Panc1 (cell line): ENCODE measurements at regions not wholly inside any gene's neighbourhood (a gene's known extent, or its start where the extent isn't known, plus 50 kb on each side); places are given as distances from the start of the nearest gene placed in this dataset.

ENCODE experiments used
- ATAC-seq: fragments of 200-7000 bp; cut with Tn5 transposase; 2 replicates; pipeline ENCODE4 v1.9.1; 2020; ENCODE audit warnings: mild to moderate bottlenecking, moderate library complexity
- BruUV-seq: library from RNA; stranded (reverse); fragments of 400-500 nt; replicated peaks from 2 replicates; lab custom pipeline; 2021; lab: Mats Ljungman, UMichigan
- CTCF ChIA-PET: fragments of 300-600 bp; sonication (Branson Sonifier 250); formaldehyde crosslinking; loops from one replicate; lab custom pipeline; 2022; ENCODE audit warnings: antibody characterized with exemption; lab: Charles Lee
- POLR2A ChIA-PET: fragments of 300-600 bp; sonication (Branson Sonifier 250); formaldehyde crosslinking; loops from one replicate; lab custom pipeline; 2022; ENCODE audit warnings: antibody characterized with exemption; lab: Charles Lee
- DNase-seq: peaks from one replicate; pipeline ENCODE4 v3.0.0-alpha.2; 2010; ENCODE audit warnings: low read depth, low spot score
- H3K27ac ChIP-seq: 2 replicates; pipeline ENCODE4 v1.5.1; 2011; ENCODE audit warnings: mild to moderate bottlenecking, low read length, inconsistent platforms
- H3K27me3 ChIP-seq: fragments of 200-500 bp; sonication (Bioruptor generic); 2 replicates; pipeline ENCODE4 v1.6.0; 2014; ENCODE audit warnings: low read length, inconsistent platforms; ENCODE audit not compliant: control insufficient read depth, insufficient read depth
- H3K36me3 ChIP-seq: fragments of 200-500 bp; sonication (Bioruptor generic); 2 replicates; pipeline ENCODE4 v1.5.1; 2014; ENCODE audit warnings: inconsistent platforms, mild to moderate bottlenecking, low read length, moderate library complexity; ENCODE audit not compliant: control insufficient read depth, insufficient read depth
- H3K4me1 ChIP-seq: 2 replicates; pipeline ENCODE4 v1.5.1; 2011; ENCODE audit warnings: inconsistent platforms, mild to moderate bottlenecking, low read length, moderate library complexity; ENCODE audit not compliant: control insufficient read depth, insufficient read depth
- H3K4me3 ChIP-seq, 2 experiments: 2 replicates each; pipeline ENCODE4 v1.5.1; 2011 to 2012; ENCODE audit warnings: low read depth in 2 of 2, low read length in 2 of 2, mild to moderate bottlenecking in 2 of 2, inconsistent platforms in 1 of 2, moderate library complexity in 1 of 2
- H3K9me3 ChIP-seq: fragments of 200-500 bp; sonication (Bioruptor generic); 2 replicates; pipeline ENCODE4 v1.5.1; 2014; ENCODE audit warnings: low read depth, mild to moderate bottlenecking, inconsistent platforms, low read length, moderate library complexity; ENCODE audit not compliant: control insufficient read depth, insufficient read depth
- POLR2AphosphoS5 ChIP-seq: IDR thresholded peaks from 2 replicates; pipeline ENCODE4 v1.6.1; 2012; ENCODE audit warnings: mild to moderate bottlenecking, low read depth, low read length, moderate library complexity
- SIN3A ChIP-seq: IDR thresholded peaks from 2 replicates; pipeline ENCODE4 v1.6.1; 2012; ENCODE audit warnings: low read depth, mild to moderate bottlenecking, low read length, moderate library complexity, borderline replicate concordance; ENCODE audit not compliant: insufficient read depth
- TCF7L2 ChIP-seq: IDR thresholded peaks from 2 replicates; pipeline ENCODE4 v1.6.1; 2011; ENCODE audit warnings: mild to moderate bottlenecking, low read depth, low read length, inconsistent platforms
- in situ Hi-C: cut with HindIII; loops from 2 replicates; pipeline ENCODE4 v1.10.0; 2016; ENCODE audit warnings: low sequenced_read_pairs, low pct_unique_long_range_greater_than_20kb
- intact Hi-C: fragments of 100-400 bp; cut with micrococcal nuclease; formaldehyde crosslinking; loops from one replicate; pipeline ENCODE4 v1.10.0; 2022; ENCODE audit not compliant: unreplicated experiment
- TF ChIP-seq, protein P1 (sequence below): fragments of 450-650 bp; IDR thresholded peaks from 2 replicates; pipeline ENCODE4 v1.5.1; 2017; ENCODE audit warnings: mild to moderate bottlenecking
- TF ChIP-seq, protein P2 (sequence below), 2 experiments: IDR thresholded peaks; 2 replicates each; pipeline ENCODE4 v1.6.1; 2011 to 2012; ENCODE audit warnings: low read depth in 2 of 2, control low read depth in 1 of 2, low read length in 1 of 2, mild to moderate bottlenecking in 1 of 2, moderate library complexity in 1 of 2; ENCODE audit not compliant: insufficient read depth in 1 of 2

DNA sequence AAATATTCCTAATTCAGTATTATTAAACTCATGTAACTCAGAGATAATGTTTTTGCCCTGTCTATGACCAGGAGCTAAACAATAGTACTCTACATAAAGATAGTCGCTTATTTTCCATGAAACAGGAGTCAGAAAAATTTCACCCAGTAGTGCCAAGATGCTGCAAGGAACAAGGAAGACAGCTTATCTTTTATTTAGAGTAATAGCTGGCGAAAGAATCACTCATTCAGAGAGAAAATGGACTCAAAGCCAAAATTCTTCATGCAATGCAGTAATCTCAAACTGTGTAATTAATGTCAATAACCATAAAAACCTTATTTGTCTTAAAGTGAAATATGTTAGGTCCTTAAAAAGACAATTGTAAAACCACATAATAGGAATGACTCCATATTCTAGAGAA lies 477.8 kb downstream of the ANKRD50 start:
- no peaks in the 10 kb centered on the region for H3K4me1 ChIP-seq
- TF ChIP-seq POLR2AphosphoS5, result no peak
- TF ChIP-seq TCF7L2, result no peak
- TF ChIP-seq, protein P1, sequence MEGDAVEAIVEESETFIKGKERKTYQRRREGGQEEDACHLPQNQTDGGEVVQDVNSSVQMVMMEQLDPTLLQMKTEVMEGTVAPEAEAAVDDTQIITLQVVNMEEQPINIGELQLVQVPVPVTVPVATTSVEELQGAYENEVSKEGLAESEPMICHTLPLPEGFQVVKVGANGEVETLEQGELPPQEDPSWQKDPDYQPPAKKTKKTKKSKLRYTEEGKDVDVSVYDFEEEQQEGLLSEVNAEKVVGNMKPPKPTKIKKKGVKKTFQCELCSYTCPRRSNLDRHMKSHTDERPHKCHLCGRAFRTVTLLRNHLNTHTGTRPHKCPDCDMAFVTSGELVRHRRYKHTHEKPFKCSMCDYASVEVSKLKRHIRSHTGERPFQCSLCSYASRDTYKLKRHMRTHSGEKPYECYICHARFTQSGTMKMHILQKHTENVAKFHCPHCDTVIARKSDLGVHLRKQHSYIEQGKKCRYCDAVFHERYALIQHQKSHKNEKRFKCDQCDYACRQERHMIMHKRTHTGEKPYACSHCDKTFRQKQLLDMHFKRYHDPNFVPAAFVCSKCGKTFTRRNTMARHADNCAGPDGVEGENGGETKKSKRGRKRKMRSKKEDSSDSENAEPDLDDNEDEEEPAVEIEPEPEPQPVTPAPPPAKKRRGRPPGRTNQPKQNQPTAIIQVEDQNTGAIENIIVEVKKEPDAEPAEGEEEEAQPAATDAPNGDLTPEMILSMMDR, result no peak
- no peak for TF ChIP-seq SIN3A
- TF ChIP-seq, protein P2, sequence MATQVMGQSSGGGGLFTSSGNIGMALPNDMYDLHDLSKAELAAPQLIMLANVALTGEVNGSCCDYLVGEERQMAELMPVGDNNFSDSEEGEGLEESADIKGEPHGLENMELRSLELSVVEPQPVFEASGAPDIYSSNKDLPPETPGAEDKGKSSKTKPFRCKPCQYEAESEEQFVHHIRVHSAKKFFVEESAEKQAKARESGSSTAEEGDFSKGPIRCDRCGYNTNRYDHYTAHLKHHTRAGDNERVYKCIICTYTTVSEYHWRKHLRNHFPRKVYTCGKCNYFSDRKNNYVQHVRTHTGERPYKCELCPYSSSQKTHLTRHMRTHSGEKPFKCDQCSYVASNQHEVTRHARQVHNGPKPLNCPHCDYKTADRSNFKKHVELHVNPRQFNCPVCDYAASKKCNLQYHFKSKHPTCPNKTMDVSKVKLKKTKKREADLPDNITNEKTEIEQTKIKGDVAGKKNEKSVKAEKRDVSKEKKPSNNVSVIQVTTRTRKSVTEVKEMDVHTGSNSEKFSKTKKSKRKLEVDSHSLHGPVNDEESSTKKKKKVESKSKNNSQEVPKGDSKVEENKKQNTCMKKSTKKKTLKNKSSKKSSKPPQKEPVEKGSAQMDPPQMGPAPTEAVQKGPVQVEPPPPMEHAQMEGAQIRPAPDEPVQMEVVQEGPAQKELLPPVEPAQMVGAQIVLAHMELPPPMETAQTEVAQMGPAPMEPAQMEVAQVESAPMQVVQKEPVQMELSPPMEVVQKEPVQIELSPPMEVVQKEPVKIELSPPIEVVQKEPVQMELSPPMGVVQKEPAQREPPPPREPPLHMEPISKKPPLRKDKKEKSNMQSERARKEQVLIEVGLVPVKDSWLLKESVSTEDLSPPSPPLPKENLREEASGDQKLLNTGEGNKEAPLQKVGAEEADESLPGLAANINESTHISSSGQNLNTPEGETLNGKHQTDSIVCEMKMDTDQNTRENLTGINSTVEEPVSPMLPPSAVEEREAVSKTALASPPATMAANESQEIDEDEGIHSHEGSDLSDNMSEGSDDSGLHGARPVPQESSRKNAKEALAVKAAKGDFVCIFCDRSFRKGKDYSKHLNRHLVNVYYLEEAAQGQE (IDR thresholded peaks at IDR 0.05; ENCODE audit: insufficient read depth in 1 of 2, low read depth in 2 of 2, low read length in 1 of 2), result no peak
- no peaks in the 10 kb centered on the region for H3K9me3 ChIP-seq
- no peak overlapping the region for H3K4me3 ChIP-seq
- in situ Hi-C loops, result no loop called here
- no TSS peak for BruUV-seq
- ChIA-PET POLR2A (no interaction called here), CTCF (no interaction called here)
- ATAC-seq, result no peak
- DNase-seq, result no peak
- H3K27me3 ChIP-seq, result no peaks in the 10 kb centered on the region
- intact Hi-C loops, result no loop called here
- no peak overlapping the region for H3K27ac ChIP-seq
- no peaks in the 10 kb centered on the region for H3K36me3 ChIP-seq

DNA sequence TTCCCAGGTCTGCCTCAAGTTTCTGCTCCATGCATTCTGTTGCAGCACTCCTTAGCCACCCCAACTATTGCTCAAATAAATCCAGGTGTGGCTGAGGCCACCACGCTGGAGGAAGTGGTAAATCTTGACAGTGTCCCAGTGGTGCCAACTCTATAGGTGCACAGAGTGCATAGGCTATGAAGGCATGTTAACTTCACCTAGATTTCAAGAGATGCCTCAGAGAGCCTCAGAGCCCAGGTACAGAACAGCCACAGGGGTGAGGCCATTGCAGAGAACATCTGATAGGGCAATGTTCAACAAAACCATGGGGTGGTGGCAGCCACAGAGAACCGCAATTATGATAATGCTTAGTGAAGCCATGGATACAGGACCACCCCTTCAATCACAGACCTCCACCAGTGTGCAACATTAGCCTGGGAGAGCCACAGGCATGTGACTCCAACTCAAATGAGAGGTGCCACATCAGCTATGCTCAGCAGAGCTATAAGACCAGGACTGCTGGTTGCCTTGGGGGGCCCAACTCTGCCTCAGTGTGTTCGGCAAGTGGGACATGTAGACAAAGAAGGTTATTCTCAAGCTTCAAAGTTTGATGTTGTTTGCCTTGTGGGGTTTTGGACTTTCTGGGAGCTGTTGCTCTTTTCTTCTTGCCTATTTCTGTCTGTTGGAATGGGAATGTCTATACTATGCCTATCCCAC lies 468.7 kb downstream of the ANKRD50 start:
- ATAC-seq (no peak), DNase-seq (no peak)
- intact Hi-C loops, result no loop called here
- no TSS peak for BruUV-seq
- Histone ChIP-seq H3K4me1 (no peaks in the 10 kb centered on the region), H3K27ac (no peak overlapping the region), H3K4me3 (no peak overlapping the region), H3K36me3 (no peaks in the 10 kb centered on the region), H3K9me3 (no peaks in the 10 kb centered on the region), H3K27me3 (no peaks in the 10 kb centered on the region)
- in situ Hi-C loops, result no loop called here
- ChIA-PET CTCF (no interaction called here), POLR2A (no interaction called here)
- TF ChIP-seq SIN3A (no peak), POLR2AphosphoS5 (no peak), TCF7L2 (no peak)
- TF ChIP-seq, protein P2 (IDR thresholded peaks at IDR 0.05; ENCODE audit: insufficient read depth in 1 of 2, low read depth in 2 of 2, low read length in 1 of 2), result no peak
- TF ChIP-seq, protein P1, result no peak
